ENCODE measurements at regions not wholly inside any gene's neighbourhood (a gene's known extent, or its start where the extent isn't known, plus 50 kb on each side); places are given as distances from the start of the nearest gene placed in this dataset.

- Histone ChIP-seq H3K9ac (ENCODE audit: low read length) (no peak overlapping the region), H3K4me2 (ENCODE audit: low read length) (no peak overlapping the region), H3K9me2 (ENCODE audit: insufficient read depth) (no peaks in the 10 kb centered on the region), H3K36me3 (ENCODE audit: control insufficient read depth in 1 of 2, insufficient read depth in 2 of 2, low read length in 2 of 2) (no peaks in the 10 kb centered on the region), H4K20me1 (ENCODE audit: insufficient read depth) (no peaks in the 10 kb centered on the region), H3K27ac (ENCODE audit: low read depth, low read length) (no peak overlapping the region), H3K4me1 (ENCODE audit: control insufficient read depth in 1 of 2, insufficient read depth in 2 of 2, low read length in 2 of 2) (no peaks in the 10 kb centered on the region), H3K4me3 (replicated peaks in 1 of 2; ENCODE audit: low read depth in 1 of 2, low read length in 2 of 2) (no peak overlapping the region), H3K79me2 (ENCODE audit: insufficient read depth, low read length) (no peaks in the 10 kb centered on the region), H3K9me3 (ENCODE audit: control insufficient read depth in 1 of 2, insufficient read depth in 1 of 2, low read depth in 1 of 2, low read length in 2 of 2) (no peaks in the 10 kb centered on the region), H3K27me3 (ENCODE audit: insufficient read depth, low read length) (no peaks in the 10 kb centered on the region), H2AFZ (ENCODE audit: low read depth, low read length, poor library complexity, severe bottlenecking) (no peak overlapping the region)
- BruUV-seq (replicated peaks) = no TSS peak
- POLR2A ChIA-PET = no interaction called here
- RAD21 ChIA-PET (ENCODE audit: low non-redundant PET in 1 of 2, low total read pairs in 2 of 2, uncharacterized antibody in 2 of 2, unreplicated experiment in 2 of 2) = no interaction called here
- intact Hi-C loops (cut with micrococcal nuclease) = no loop called here
- CTCF ChIA-PET = no interaction called here
- no peak for TF ChIP-seq ZNF274 (IDR thresholded peaks at IDR 0.05; ENCODE audit: low read depth, low read length)
- TF ChIP-seq CTCF (IDR thresholded peaks at IDR 0.05 in 2 of 3, conservative IDR thresholded peaks at IDR 0.05 in 1 of 3; ENCODE audit: borderline replicate concordance in 1 of 3, insufficient read depth in 1 of 3, low read depth in 2 of 3, low read length in 2 of 3) = no peak
- no peak for TF ChIP-seq ELF1 (IDR thresholded peaks at IDR 0.05; ENCODE audit: borderline replicate concordance, low read depth)
- no peak for TF ChIP-seq EZH2phosphoT487 (IDR thresholded peaks at IDR 0.05; ENCODE audit: borderline replicate concordance)
- TF ChIP-seq SRF (IDR thresholded peaks at IDR 0.05; ENCODE audit: low read depth) = no peak
- TF ChIP-seq ZBTB33 (IDR thresholded peaks at IDR 0.05; ENCODE audit: extremely low read depth, insufficient replicate concordance, low read length) = no peak
- TF ChIP-seq CBX3 (IDR thresholded peaks at IDR 0.05; ENCODE audit: low read depth) = no peak
- no peak for TF ChIP-seq CEBPB (IDR thresholded peaks at IDR 0.05; ENCODE audit: low read depth)
- TF ChIP-seq SP1 (IDR thresholded peaks at IDR 0.05; ENCODE audit: low read depth) = no peak
- no peak for TF ChIP-seq EZH2 (IDR thresholded peaks at IDR 0.05)
- TF ChIP-seq TCF7L2 (IDR thresholded peaks at IDR 0.05; ENCODE audit: borderline replicate concordance, extremely low read depth, insufficient read depth, insufficient read length) = no peak
- no peak for TF ChIP-seq REST (IDR thresholded peaks at IDR 0.05; ENCODE audit: low read depth)
- no peak for ATAC-seq
- DNase-seq (ENCODE audit: low read depth, low spot score) = no peak
Measured at GRCh38 chr20:11651647-11652046, 266.0 kb upstream of the BTBD3 start.
